ENCODE measurements at regions not wholly inside any gene's neighbourhood (a gene's known extent, or its start where the extent isn't known, plus 50 kb on each side); places are given as distances from the start of the nearest gene placed in this dataset.

DNA sequence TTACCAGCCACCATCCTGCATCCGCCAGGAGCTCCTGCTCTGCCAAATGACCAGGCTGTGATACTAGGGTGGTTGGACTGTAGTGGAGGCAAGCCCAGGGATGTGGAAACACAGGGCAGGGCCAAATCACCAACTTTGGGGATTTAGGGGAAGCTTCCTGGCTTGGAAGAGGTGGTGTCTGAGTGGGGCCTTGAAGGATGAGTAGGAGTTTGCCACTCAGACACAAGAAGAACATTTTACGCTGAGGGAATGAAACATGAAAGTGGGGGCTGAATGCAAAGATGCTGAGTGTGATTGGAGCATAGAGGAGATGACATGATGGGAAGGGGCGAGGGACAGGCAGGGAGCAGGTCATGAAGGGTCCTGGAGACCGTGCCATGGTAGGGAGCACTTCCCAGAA is 329.5 kb downstream of the RPS24 start:
- DNase-seq (ENCODE audit: low read depth in 2 of 2), result no peak

DNA sequence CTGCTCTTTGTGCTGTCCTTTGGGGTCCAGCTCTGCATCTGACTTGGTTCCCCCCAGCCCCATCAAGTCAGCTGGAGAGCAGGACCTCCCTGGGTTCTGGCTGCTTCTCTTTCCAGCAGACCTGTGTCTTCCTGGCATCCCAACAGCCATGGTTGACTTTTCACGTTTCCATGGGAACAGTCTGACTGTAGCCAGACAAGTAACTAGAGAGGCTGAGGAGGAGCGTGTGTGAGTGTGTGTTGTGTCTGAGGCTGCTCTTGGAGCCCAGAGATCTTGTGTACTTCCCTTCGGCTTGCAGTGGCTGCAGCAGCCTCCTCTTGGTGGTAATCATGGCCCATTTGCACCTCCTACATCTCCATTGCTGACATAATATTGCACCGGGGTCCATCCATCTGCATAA is 332.0 kb downstream of the RPS24 start:
- DNase-seq (ENCODE audit: low read depth in 2 of 2), result no peak

DNA sequence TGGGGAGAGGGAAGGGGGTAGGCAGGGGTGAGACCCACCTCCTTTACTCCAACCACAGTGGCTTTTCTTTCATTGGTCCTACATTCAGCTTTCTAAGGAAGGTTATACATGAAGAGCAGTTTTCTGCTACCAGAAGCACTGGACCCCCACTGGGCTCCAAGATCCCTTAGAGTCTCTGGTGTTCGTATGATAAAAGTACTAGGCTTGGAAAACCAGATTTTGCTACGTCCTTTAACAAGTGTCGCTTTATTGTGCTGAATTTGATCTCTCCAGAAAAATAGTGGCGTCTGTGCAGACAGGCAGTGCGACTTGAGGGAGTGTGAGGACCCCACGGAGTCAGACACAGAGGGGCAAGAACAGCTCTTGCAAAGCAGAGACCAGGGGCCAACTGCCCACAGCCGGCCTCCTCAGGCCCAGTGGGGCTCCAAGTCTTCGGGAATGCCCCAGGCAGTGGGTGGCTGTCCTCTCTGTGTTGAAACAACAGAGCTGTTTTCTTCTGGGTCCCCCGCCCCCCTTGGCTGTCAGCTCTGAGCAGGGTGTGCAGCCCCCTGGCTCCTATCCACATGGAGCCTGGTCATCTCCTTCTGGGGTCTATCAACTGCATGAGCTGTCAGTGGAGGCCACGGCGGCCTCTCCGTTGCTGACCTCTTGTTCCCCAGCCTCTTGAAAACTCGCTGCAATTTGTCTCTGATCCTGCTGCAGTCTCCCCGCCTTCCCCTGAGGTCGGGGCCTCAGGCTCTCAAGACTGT is 333.2 kb downstream of the RPS24 start:
- DNase-seq (ENCODE audit: low read depth in 2 of 2), result no peak

DNA sequence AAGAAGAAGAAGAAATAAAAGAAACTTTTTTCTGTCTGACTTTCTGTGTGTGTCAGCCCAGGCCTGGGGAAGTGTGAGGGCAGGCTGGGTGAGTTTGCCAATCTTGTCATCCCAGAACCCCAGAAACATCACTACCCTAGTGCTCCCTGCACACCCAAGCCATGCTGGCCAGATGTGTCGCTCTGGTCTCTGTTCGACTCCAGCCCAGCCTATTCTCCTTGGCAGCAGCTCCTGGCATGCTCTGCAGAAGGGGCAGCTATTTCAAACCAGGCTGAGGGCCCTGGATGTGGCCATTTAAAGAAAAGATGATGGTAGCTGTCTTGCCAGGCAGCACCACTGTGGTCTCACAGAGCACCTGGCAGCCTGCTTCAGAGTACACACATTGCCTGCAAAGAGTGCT is 334.1 kb downstream of the RPS24 start:
- no peak for DNase-seq (ENCODE audit: low read depth in 2 of 2)

DNA sequence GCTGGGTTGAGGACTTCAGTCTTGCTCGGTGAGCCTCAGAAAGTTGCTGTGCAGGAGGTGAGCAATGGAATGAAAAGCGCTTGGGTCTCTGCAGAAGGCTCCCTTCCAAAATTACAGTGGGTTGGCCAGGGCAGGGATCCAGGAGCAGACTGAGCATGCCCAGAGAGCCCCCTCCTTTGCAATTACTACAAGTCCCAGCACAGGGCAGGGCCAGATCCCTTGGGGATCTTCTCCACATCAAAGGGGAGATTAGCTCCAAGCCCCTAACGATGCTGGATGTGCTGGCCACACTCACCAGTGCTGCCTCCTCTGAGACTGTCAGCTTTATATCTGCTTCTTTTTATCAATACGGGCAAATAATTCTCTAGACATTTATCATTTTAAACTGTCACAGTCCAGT is 337.5 kb downstream of the RPS24 start:
- DNase-seq (ENCODE audit: low read depth in 2 of 2), result no peak

DNA sequence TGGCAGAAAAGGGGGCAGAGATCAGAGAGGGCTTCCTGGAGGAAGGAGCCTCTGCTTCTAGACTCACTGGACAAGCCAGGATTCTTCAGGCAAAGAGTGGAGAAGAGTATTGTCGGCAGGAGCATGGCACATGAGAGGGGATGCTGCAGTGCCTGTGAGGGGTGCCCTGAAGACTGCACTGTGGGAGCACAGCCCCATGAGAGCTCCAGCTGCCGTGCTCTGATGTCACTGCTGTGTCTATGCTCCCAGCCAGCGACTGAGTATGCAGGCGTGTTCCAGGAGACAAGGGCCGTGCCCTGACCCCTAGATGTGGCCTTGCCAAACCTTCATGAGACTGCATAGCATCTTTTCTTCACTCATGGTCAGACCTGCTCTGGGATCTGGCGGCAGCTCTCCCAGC is 339.1 kb downstream of the RPS24 start:
- no peak for DNase-seq (ENCODE audit: low read depth in 2 of 2)

DNA sequence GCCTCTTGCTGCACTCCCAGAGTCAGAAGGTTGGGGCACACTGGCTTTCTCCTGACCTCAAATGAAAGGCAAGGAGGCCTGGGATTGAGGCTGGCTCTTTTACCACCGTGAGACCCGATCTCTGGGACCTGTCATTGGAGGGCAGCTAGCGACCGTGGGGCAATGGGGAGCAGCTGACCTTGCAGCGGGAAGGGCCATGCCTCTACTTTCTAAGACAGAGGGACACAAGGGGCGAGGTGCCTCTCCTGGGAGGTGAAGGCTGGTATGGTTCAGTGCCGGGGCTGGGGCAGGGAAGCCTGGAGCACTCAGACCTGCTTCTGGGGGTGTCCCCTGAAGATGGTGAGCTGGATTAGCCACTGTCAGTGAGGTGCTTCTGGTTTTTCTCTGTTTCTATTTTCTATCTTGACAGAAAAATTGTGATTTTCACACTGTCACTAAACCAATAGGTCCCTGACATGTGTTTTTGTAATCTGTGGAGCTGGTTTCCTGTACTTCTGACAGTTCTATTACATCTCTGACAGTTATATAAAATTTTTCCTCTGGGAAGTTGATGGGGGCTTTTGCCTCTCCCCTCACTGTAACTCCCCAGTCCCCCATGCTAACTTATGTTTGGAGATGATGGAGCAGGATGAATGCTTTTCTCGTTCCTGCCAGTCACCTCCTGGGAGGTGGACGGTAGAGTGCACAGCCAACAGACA is 340.8 kb downstream of the RPS24 start:
- DNase-seq (ENCODE audit: low read depth in 2 of 2), result no peak

DNA sequence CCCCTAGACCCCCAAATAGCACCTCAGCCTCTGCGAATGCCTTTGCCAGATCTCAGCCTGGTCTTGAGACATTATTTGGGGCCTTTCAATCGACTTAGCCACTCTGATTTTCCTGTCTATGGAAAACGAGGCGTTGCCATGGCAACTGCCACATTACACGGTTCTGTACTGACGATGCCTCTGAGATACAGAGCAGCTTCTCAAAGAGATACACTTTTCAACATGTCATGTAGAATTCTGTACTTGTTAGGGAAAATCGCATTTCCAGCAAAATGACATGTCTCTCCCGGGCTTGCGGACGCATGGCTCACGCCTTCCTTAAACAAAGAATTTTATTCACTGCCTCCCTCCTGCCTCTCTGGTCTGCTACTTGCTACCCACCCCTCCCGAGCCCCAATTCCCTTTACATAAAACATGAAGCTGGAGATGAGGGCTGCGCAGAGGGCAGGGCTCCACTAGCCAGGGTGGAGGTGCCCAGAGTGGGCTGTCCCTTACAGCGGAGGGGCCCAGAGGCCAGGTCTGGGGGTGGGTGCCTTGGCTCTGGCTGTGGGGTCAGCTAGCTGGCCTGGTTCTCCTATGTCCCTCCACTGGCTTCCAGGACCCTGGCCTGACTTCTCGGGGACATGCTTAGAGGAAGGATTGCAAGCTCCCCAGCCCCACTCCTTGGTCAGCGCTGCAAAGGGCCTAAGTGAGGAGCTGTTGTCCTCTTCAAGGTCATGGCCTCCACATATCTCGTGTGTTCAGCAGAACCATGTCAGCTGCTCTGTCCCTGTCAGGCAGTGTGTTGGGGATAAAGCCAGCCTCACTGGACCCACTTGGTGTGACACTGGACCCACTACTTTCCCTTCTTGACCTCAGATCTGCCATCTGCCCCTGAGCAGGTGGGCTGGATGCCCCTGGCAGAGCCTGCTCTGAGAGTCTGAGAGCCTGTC is 342.5 kb downstream of the RPS24 start:
- no peak for DNase-seq (ENCODE audit: low read depth in 2 of 2)

DNA sequence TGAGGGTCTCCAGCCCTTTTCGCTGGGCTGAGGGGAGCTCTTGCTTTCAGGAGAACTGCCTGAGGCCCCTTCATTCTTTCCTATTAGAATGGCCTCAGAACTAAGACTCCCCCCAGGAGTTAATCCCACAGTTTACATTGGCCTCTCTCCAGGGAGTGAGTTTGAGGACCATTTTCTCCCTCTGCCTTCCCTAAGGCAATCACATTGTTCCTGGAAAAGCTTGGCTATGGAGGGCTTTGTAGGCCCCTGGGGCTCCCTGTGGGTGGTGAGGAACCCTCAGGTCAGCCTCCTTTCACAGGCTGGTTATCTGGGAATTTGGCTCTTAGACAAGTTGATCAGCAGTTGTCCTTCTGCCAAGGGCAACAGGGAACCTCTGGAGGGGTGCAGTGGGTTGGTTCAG is 343.7 kb downstream of the RPS24 start:
- no peak for DNase-seq (ENCODE audit: low read depth in 2 of 2)

DNA sequence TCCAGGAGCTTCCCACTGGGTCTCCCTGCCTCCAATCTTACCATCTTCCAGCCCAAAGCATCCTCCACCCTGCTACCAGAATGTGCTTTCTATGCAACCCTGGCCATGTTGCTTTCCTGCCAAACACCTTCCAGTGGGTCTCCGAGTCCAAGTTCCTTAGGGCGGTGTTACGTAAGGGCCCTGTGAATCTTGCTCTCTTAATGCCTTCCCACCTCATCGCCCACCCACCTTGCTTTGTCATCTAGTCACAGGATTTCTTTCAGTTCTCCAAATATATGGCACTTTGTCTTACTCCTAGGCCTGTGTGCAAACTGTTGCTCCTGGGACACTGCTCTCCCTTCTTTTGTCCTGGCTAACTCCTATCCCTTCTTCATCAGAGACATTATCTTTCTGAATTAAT is 344.5 kb downstream of the RPS24 start:
- DNase-seq (ENCODE audit: low read depth in 2 of 2), result no peak

DNA sequence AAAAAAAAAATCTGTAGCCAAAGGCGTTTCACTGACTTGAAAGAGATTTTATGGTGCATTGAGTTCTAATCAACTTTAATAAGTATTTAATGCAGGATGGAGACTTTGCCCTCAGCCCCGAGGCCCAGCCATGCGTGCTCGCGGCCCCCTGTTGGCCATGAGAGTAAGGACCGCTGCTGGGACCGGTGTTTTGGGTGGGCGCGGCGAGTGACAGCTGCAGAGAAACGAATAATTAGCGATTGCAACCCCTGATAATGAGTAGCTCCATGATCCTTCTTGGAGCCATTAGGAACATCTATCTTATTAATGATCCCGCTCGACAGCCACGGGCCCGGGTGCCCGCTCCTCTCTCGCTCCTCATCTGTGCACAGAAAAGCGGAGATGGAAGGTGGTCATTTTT is 347.4 kb downstream of the RPS24 start:
- no peak for DNase-seq (ENCODE audit: low read depth in 2 of 2)

DNA sequence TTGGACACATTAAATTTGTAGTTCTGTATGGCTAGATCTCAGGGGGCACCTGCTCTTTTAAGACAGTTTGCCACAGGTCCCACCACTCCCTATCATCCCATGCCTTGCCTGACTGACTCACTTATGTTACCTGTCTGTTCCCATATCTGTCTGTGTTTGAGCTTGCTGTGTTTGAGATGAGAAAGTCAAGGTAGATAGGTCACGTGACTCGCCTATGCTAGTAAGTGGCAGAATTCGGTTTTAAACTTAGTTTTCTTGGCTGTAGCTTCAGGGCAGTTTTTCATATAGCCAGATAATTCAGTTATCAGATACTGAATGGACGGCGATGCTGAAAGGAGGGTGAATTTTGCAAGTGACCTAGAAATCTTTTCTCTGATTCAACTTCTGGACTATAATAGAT is 348.4 kb downstream of the RPS24 start:
- no peak for DNase-seq (ENCODE audit: low read depth in 2 of 2)

DNA sequence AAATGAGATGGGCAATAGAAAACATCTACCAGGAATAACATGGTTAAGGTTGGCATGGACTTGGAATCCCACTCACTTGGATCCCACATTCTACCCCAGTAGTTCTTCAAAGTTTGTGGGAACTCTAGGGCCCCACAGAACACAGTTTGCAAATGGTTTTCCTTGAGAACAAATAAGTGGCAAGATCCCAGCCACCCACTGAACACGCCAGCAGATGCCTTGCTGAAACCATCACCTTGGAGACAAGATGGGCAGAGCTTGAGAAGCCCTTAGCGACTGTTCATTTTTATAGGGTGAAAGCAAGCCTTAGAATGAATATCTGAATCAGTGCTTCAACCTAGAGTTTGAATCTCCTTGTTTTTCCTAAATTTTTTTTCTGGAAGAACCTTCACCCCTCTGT is 349.1 kb downstream of the RPS24 start:
- DNase-seq (ENCODE audit: low read depth in 2 of 2), result no peak

DNA sequence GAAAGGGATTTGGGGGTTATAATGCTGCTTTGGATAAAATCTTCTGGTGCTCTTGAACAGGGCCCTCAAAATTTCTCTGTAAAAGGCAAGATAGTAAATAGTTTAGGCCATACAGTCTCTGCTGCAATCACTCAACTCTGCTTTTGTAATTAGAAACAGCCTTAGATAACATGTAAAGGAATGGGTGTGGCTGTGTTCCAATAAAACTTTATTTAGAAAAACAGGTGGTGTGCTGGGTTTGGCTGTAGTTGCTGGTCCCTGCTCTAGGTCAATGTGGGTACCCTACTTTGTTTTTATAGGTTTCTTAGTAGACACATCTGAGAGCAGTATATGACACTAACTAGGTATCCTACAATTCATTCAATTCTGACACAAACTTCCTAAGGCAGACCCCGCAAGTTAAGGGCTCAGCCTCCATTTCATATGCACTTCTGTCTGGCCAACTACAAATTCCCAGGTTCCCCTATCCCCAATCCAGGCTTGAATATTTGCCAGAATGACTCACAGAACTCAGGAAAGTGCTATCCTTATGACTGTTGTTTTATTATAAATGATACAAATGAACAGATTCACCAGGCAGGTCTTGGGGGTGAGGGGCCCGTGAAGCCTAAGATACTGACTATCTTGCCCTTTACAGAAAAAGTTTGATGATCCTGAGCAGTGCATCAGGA is 349.9 kb downstream of the RPS24 start:
- no peak for DNase-seq (ENCODE audit: low read depth in 2 of 2)

DNA sequence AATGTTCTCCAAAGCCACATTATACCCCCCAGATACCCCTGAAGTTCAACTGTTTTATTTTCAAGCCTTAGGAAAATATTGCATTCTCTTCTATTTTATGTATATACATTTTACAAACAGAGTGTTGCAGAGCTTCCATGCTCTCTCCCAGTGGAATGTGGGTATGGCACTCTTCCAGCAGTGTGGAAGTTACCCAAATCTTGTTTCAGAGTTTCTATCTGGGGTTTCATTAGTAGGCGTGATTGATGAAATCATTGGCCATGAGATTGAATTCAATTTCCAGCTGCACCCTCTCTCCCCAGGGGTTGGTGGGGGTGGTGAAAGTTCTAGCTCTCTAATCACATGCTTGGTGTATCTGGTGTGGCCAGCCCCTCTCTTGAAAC is 350.4 kb downstream of the RPS24 start:
- no peak for DNase-seq (ENCODE audit: low read depth in 2 of 2)

DNA sequence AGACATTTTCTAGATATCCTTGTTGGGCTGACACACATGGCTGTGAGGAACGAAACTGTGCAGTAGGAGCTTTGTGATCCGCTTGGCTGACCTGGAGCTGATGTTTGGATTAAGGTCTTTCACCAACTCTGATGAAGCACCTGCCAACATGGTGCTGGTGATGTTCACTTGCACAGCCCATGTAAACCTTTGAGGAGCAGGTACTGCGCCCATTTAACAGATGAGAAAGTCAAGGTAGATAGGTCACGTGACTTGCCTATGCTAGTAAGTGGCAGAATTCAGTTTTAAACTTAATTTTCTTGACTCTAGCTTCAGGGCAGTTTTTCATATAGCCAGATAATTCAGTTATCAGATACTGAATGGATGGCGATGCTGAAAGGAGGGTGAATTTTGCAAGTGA is 351.9 kb downstream of the RPS24 start:
- no peak for DNase-seq (ENCODE audit: low read depth in 2 of 2)

DNA sequence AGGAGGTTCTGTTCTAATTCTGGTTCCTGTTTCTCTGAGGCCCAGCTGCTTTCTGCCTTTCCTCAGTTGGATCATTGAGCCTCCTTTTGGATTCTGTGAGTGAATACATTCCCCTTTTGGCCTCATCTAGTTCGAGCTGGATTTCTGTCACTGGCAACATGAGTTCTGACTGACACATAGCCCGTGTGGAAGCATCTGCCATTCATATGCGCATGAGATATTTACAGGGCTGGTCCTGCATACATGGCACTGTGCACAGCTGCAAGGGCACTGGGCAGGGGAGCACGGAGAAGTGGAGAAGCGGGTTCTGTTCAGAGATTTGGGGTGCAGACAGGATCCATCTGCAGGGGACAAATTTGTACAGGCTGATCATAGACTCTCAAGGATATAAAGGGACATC is 352.8 kb downstream of the RPS24 start:
- no peak for DNase-seq (ENCODE audit: low read depth in 2 of 2)

DNA sequence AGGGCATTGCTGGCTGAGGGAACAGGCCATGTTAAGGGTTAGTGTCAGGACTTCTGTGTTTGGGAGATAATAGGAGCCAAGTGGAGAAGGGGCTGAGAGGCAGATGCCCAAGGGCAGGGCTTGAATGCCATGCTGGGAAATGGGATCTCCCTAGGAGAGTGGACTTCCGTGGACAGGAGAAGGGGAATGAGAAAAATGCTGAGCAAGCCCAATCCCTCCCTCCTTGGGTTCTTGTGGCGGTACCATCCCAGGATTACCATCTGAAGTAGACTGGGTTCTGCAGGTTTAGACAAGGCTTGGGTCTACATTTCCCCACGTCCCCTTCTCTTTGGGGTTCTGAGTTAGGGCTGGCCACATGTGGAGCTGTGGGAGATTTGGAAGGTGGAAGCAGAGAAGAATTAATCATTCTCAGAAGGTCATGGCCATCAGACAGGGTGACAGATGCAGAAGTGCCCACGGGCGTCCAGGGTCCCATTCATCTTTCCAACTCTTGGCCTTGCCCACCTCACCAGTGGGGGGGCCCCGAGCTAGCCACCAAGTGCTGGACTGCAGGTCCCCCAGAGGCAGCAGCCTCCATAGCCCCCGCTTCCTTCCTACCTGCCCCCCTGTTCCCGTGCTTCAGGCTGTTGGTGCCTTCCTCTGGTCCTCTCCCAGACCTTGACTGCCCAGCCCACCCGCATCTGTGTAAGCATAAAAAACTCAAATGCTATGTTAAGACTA is 354.8 kb downstream of the RPS24 start:
- no peak for DNase-seq (ENCODE audit: low read depth in 2 of 2)

DNA sequence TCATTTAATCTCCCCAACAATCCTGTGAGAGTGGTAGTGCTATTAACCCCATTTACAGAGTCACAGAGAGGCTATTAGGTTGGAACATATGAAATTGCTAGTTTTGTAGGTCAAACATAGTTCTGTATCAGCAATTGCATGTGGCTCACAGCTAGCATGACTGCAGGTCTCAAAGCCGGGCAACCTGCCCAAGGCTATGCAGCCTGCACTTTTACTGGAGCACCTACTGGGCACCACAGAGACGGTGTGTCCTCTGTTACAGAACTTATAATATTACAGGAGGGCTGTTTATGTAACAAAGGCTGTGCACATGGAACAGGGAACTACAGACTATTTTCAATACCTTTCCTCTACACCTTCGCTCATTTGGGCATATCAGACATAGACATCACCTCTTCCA is 355.8 kb downstream of the RPS24 start:
- DNase-seq (ENCODE audit: low read depth in 2 of 2), result no peak

DNA sequence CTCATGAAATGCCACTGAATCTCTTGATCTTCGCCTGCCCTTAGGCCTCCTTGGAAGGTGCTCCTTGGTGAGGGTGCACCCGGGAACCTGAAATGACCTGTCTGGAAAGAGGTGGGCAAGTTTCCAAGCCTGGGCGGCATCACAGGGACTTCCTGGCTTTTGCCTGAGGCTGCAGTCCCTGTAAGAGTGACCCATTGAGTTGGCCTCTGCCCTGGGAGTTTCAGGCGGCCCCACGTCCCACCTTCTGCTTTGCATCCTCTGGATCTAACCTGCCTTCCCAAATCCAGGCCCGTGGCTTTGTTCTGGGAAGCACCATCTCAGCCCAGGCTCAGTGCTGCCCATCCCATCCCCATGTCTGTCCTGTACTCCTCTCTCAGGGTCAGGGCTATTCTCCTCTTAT is 356.4 kb downstream of the RPS24 start:
- DNase-seq (ENCODE audit: low read depth in 2 of 2), result no peak

DNA sequence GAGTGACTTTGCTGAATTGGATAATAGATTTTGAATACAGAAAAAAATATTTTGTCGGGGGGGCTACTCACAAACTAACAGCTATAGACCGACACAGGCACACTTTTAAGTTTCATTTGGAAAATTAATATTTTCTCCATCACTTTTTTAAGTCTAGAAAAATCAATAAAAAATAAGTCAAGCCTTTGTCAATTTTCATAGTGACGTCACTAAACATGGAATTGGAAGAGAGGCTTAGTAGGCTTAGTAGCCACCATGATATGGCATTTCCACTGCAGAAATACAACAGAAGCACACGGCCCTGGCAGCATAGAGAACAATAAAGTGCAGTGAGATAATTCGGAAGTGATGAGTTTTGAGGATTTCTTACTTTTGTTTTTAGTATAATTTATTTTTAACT is 357.2 kb downstream of the RPS24 start:
- DNase-seq (ENCODE audit: low read depth in 2 of 2), result no peak
